ENCODE measurements at regions not wholly inside any gene's neighbourhood (a gene's known extent, or its start where the extent isn't known, plus 50 kb on each side); places are given as distances from the start of the nearest gene placed in this dataset.

GRCh38 chr13:73960474-73960873 lies 173.7 kb downstream of the KLF12 start:
- no peak for DNase-seq

GRCh38 chr13:73958657-73959397 lies 175.4 kb downstream of the KLF12 start:
- no peak for DNase-seq

DNA sequence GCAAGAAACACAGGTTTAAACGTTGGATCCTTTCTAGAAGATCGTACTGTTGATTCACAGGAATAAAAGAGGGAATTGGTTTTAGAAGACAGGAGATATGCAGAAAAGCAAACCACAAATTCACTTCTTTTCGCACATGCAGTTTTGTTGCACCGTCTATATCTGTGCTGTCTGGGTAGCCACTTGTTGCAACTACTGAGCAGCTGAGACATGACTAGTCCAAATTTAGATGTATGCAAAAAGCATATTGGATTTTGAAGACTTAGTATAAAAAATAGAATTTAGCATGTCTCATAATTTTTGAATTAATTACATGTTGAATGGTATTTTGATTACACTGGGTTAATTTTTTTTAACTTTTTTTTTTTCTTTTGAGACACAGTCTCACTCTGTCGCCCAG lies 176.3 kb downstream of the KLF12 start:
- DNase-seq: no peak

DNA sequence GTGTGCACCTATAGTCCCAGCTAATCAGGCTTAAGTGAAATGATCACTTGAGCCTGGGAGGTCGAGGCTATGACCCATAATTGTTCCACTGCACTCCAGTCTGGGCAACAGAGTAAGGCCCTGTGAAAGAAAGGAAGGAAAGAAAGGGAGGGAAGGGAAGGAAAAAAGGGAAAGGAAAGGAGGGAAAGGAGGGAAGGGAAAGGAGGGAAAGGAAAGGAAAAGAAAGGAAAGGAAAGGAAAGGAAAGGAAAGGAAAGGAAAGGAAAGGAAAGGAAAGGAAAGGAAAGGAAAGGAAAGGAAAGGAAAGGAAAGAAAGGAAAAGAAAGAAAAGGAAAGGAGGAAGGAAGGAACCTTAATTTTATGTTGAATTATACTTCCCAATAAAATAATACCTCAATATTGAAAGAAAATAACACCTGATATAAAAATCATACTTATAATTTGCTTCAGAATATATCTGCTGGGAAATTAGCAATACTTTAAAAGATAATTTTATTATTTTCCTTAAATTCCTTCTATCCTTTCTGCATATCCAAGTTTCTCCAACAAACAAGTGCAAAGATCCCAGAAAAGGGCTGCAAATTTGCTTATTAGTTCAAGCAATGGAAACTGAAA lies 177.3 kb downstream of the KLF12 start:
- DNase-seq: no peak

DNA sequence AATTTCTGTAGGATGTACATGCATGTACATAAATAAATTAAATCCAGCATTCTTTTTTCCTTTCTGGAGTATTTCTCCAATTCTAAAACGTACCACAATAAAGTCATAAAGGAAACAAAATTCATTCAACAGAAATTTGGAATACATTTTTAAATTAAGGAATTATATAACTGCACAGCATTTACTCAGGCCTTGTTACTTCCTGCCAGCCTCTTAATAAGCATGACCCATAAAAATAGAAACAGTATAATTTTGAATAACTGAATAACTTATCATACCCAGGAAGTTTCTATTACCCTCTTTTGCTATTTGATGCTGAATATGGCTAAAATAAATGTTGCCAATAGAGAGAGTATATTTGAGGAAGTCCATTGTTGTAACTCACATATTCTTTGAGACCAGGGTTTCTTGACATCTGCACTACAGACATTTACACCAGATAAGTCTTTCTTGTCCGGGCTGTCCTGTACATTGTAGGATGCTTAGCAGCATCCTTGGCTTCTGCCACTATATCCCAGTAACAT lies 178.2 kb downstream of the KLF12 start:
- no peak for DNase-seq

GRCh38 chr13:73954808-73955207 lies 179.4 kb downstream of the KLF12 start:
- no peak for DNase-seq

DNA sequence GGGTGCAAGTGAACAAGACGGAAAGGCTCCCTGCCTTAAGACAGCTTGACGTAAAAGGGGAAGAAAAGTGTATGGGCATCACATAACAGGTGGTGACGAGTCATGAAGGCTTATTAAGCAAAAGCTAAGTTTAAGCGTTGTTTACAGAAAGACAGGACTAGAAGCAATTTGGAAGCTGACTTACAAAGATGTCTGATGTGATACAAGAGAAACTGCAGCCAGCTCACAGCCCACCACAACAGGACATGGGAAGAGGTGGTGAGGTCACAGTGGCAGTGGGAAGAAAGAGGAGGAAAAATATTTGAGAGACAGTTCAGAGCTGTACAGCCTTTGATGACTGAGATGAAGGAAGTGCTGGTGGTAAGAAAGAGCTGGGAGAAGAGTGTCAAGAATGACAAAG lies 181.6 kb downstream of the KLF12 start:
- DNase-seq: no peak

GRCh38 chr13:73948848-73949529 lies 185.2 kb downstream of the KLF12 start:
- DNase-seq: no peak

- DNase-seq: no peak
These were observed 188.3 kb downstream of the KLF12 start for GRCh38 chr13:73945871-73946270.

DNA sequence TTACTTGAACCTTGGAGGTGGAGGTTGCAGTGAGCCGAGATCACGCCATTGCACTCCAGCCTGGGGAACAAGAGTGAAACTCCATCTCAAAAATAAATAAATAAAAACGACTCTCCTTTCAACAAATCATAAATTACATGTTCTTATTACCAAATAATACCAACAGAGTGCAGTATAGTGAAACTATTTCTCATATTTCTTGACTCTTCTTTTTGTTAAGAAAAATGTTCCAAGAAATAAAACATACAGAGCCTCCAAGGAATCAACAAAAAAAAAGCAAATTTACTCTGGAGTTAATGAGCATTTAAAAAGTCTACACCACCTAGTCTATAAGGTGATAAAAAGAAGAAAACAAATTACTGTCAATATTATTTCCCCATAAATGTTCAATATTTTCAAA lies 188.8 kb downstream of the KLF12 start:
- DNase-seq: no peak

DNA sequence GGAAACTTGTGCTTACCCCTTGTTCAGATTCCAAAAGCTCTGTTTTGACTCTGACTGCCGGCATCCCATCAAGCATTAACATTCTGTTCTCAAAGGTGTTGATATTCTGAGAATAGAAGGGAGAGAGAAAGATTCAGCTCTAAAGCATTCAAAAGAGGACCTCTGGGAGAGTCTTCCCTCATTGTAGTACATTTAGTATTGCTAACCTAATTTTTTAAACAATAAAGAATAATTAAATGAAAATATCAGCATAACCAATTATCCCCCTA lies 190.3 kb downstream of the KLF12 start:
- no peak for DNase-seq

DNA sequence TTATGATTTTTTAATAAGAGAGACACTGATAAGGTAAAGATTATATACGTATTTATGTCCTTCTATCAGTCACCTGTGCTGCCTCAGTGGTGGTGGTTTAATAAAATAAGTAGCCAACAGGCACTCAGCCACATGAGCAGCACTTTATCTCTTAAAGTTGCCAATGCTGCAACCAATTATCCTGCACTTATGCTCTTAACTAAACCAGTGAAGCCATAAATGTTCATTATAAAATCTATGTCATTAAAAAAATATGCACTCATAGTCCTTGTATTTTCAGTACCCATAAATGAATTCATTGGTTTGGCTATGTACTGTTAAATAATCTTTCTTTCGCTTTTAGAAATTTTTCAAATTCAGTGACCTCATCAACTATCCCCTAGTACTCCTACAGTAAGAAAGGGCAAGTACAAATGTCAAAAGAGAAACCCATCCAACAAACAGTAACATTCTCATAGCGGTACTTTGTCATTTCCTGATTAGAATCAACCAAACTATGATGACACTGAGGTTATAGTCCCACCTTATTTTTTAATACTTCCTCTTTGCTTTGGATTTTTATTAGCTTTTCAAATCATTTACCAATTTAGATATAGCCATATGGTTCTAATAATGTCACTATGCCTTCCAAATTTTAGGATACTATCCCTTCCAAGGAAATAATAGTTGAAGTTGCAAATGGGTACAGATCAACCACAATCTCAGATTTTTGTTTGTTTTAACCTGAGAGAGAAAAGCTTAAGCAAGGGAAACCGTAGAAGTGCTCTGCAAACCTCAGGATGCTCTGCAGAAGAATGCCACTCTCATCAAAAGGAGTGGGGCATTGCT lies 190.9 kb downstream of the KLF12 start:
- no peak for DNase-seq

DNA sequence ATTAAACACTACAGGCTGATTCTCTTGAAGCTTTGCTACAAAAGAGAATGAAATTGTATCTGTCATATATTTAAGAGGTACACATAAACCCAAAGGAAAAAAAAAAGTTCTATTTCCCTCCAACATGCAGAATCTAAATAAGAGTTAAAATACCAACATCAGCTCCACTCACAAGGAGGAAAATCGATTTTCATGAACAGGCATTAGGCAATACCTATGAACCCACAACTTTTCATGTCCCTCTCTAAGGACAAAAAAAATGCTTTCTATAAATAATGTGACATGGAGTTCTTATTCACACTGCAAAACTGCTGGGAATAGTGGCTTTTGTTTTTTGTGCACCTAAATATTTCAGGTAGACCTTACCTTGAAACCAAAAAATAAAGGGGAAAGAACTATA lies 192.5 kb downstream of the KLF12 start:
- DNase-seq: no peak

- DNase-seq: no peak
These were observed 194.1 kb downstream of the KLF12 start for GRCh38 chr13:73940098-73940497.

DNA sequence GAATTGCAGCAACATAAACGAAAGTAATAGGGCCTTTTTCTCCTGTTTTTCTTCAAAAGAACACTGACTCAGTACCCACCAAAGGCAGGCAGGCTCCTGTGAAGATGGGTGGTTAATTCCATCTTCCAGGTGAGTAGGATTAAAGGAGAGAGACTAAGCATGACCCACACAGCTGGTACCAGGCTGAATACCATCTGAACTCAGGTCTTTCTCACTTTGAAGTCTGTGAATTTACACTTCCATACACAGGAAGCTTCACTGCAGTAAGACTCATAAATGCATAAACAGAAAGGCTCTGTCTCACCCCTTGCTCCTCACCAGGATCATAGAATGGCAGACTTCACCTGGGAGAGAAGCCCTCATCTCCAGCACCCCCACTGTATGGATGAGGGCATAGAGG lies 194.6 kb downstream of the KLF12 start:
- DNase-seq: no peak

DNA sequence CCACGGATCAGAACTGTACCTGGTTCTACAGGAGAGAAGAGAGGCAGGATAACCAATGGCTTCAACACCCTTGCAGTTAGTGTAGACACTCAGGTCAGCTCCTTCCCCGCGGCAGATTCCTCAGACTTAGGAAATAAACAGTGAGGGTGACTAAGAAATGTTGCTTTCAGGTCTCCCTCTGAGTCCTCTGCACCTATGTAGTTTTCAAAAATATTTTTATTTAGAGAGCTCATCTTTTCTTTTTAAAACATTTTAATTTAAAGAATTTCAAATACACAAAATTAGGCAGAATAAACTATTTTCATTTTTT lies 195.2 kb downstream of the KLF12 start:
- DNase-seq: no peak

DNA sequence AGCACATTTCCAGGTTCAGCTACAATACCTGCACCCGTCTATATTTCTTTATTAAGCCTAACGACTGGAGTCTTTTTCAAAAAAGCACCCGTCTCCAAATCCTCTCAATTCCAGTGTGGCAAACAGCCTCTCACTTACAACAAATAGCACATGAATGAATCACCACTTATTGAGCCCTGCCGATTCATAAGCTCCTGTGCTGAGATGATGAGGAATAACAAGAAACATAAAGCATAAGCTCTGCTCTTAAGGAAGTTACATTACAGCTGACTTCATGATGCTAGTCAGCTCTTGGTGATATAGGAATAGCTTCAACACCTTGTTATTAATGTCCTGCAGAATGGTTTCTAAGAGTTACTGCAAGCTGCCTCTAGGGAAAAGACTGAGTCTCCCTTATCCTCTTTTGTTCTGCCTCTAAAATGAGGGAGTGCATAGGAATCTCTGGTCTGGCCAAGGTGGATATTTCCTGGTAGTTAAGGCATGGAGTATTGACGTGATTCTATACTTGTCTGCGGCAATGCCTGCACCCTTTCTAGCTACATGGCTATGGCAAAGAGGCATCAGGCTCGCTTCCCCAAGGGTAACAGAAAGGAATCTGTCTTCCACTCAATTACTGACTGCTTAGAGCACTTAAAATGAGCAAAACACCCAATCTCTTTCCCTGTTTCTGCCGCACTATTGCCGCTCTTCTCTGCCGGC lies 195.7 kb downstream of the KLF12 start:
- no peak for DNase-seq

- no peak for DNase-seq
These were observed 196.8 kb downstream of the KLF12 start for GRCh38 chr13:73937441-73937840.

GRCh38 chr13:73935991-73936390 lies 198.2 kb downstream of the KLF12 start:
- DNase-seq: no peak

DNA sequence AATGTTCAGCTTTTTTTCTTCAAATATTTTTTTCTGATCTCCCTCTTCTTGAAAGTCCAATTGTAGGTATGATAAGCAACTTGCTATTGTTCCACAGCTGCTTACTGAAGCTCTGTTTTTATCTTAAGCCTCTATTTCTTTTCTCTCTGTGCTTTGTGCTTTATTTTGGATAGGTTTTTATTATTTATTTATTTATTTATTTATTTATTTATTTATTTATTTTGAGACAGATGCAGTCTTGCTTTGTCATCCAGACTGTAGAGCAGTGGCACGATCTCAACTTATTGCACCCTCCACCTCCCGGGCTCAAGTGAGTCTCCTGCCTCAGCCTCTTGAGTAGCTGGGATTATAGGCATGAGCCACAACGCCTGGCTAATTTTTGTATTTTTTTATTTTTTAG lies 199.4 kb downstream of the KLF12 start:
- DNase-seq: no peak

- no peak for DNase-seq
These were observed 200.0 kb downstream of the KLF12 start for GRCh38 chr13:73934215-73934641.

DNA sequence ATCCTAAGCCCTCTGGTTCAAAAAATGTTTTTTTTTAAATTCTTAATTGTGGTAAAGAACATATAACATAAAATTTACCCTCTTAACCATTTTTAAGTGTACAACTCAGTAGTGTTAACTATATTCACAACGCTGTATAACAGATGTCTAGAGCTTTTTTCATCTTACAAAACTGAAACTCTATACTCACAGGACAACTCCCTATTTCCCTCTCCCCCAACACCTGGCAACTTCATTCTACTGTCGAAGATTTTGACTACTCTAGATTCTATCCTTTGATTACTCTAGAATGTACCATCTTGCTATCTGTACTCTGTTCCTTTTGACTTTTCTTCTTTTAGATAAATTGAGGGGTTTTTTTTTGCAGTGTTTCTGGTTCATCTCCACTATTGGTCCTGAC lies 200.4 kb downstream of the KLF12 start:
- no peak for DNase-seq

GRCh38 chr13:73932091-73932490 lies 202.1 kb downstream of the KLF12 start:
- no peak for DNase-seq
